OCI-M1 (cell line): ENCODE measurements at regions not wholly inside any gene's neighbourhood (a gene's known extent, or its start where the extent isn't known, plus 50 kb on each side); places are given as distances from the start of the nearest gene placed in this dataset.
"Not testable (repeated sequence)": the region's sequence is repeated elsewhere in the genome, so short reads cannot be mapped to it uniquely, and the experiment has no call there.

ENCODE experiments used
- DNase-seq: peaks from one replicate; lab custom pipeline; 2025; lab: John Stamatoyannopoulos, UW

DNA sequence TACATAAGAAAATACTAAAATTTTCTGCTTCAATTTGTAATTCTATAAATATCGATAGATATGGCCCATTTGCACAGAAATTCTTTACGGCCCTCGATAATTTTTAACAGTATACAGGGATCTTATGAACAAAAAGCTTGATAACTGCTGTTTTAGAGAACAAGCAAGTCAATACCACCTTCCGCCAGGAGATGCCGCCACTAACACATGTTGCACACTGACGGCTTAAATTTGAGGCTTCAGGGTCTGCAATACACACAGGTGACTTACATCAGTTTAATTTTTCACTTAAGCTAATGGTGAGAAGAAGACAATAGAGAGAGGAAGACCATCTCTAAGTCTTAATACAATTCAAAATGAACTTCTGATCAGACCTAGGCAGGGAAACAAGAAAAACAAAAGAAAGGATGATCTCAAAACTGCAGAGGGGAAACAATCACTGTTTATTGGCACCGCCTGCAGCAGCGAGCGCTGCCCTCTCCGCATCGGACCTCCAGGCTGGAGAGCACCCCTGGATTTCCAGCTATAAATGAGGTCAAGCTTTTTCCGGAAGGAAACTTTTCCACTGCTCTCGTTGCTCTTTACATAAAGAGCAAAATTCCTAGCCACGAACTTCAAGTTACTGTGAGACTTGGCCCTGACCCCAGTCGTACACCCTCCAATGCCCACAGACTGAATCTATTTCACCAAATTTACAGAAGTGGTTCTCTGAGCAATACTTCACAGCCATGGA is 53.9 kb downstream of the OTOR start:
- DNase-seq = peak; percentile 81

DNA sequence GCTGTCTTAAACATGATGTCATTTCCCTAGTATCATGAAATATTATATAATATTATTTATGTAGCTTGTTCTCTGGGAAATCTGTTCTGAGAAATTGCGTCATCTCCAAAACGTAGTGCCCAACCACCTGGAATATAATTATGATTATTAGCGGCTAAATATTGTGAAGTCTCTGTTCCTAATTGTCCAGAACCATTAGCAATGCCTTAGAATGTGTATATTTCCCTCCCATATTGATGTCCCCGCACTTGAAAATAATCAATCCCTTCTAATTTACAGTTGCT is 54.4 kb downstream of the OTOR start:
- DNase-seq = no peak

DNA sequence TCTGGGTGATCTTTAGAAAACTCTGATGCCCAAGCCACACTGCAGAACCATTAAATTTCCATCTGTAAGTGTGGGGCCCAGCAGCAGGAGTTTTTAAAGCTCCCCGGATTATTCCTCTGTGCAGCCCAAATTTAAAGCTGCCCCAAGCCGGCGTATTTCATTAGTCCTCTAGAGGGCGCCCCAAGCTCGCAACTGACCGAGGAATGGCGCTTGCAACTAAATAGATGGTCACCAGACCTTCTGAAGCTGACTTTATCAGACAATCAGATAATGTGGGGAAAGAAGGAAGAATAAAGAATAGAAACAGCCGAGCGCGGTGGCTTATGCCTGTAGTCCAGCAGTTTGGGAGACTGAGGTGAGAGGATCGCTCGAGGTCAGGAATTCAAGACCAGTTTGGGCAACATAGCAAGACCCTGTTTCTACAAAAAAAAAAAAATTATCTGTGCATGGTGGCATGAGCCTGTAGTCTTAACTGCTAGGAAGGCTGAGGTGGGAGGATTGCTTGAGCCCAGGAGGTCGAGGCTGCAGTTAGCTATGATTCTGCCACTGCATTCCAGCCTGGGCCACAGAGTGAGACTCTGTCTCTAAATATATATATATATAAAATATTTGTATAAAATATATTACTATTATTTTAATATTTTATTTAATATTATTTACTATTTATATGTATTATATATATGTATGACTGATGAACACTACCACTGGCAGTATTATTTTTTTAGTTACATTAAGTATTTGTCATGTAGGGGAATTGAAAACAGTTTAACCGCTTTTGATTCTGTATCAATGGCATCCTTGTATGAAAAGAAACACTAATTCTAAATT is 56.0 kb downstream of the OTOR start:
- peak; percentile 80 for DNase-seq

DNA sequence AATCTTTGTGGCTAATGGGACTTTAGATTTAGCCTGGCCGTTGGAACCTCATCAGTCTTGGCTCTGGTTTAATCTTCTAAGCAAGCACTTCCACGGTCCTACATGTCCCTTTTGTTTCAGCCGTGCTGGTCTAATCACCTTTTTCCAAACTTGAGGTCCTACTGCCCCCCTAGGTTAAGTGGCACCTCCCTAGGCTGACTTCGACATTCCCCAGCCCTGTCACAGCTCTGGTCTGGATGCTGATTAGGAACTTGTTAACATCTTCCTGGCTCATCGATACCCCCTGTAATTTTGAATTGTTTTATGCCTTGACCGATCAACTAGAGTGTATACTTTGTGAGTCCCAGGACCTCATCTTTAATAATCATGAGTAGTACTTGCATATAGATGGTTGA is 56.6 kb downstream of the OTOR start:
- no peak for DNase-seq

DNA sequence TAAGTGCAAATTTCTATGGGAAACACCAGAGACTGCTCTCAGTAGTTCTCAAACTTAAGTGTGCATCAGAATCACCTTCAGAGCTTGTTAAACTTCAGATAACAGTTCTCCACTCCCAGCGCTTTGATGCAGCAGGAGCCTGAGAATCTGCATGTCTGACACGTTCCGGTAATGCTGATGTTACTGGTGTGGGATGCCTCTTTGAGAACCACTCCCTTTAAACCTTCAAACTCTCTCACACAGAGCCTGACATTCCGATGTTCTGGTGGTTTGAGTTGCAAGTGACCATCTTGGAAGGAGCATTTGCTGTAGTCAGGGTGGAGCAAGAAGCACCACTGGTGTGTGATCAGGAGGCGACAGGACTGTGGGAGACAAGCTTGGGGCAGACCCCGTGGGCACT is 57.9 kb downstream of the OTOR start:
- no peak for DNase-seq

DNA sequence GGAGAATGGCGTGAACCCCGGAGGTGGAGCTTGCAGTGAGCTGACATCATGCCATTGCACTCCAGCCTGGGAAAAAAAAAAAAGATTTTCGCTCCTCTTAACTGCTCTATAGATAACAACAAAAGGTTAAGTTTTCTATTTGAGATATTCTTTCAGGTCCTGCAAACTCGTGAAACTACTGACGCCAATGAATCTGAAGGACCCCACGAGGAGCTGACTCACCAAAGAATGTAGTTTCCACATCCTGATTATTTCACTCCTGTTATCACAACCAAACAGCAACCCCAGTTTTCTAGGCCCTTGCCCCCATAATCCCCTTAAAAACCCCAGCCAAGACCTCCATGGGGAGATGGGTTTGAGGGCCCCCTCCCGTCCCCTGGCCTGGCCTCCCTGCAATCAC is 58.7 kb downstream of the OTOR start:
- no peak for DNase-seq

DNA sequence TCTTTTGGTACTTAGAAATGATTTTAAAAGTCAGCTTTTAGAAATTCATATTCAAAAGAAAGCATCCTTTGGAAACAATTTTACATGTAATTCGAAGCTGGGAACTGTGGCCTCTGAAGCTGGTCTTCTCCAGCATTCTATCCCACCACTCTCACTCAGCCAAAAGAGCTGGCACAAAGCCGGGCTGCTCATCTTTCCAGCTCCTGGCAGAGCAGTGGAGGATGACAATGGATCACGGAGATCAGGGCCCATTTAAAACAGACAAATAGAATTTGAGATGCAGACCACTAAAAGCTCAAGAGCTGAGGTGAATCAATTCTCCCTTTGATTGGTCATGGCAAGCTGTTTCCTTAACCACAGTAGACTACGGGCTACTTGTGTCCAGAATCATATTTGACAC is 60.6 kb downstream of the OTOR start:
- DNase-seq = no peak

DNA sequence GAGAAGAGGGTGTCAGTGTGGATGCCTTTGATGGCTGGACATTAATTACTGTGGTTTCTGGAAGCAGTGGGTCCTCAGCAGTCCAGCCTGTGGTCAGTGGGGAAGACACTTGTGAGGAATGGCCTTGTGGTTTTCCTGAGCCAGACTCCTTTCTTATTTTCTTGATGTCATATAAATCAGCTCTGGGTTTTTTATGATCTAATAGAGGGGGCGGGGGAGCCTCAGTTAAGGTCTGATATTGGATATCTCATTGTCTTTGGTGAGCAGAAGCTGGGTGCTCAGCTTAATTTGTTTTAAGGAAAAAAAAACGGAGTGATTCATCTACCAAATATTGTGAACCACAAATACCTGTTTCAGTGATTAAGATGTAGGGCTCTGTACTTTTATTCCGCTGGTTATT is 62.1 kb downstream of the OTOR start:
- DNase-seq = no peak

DNA sequence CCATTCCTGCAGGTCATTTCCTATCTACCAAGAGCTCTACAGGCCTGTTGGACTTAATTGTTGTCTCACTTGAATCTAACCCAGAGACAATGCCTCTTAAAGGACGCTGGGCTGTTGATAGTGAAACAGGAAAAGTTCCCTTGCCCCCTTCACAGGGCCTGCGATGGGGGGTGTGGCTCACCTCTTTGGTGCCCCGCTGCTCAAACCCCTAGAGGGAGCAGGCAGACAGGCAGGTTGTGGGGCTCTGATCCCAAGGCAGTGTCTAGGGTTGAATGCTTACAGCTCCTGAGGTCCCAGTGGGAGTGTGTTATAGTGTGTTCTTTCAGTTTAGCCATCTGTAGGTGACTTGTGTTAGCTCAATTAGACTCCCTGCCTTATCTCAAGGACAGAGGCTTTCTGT is 68.0 kb downstream of the OTOR start:
- DNase-seq = no peak

DNA sequence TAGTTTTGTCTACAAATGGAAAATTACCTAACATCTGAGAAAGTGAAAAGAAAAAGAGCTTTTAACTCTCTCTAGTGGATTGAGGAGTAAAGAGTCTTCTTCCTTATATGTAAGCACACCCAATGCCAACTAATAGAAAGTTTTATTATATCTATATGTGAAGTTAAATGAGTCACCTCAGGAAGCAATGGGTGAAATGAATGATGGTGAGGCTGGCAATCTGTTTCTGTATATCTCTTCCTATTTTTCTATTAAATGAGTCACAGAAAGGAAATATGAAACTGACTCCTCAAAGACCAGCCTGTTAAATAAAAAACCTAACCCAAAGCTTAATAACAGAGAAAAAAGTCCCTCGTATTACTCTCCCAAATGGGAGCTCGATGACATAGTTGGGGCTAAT is 71.3 kb downstream of the OTOR start:
- no peak for DNase-seq

DNA sequence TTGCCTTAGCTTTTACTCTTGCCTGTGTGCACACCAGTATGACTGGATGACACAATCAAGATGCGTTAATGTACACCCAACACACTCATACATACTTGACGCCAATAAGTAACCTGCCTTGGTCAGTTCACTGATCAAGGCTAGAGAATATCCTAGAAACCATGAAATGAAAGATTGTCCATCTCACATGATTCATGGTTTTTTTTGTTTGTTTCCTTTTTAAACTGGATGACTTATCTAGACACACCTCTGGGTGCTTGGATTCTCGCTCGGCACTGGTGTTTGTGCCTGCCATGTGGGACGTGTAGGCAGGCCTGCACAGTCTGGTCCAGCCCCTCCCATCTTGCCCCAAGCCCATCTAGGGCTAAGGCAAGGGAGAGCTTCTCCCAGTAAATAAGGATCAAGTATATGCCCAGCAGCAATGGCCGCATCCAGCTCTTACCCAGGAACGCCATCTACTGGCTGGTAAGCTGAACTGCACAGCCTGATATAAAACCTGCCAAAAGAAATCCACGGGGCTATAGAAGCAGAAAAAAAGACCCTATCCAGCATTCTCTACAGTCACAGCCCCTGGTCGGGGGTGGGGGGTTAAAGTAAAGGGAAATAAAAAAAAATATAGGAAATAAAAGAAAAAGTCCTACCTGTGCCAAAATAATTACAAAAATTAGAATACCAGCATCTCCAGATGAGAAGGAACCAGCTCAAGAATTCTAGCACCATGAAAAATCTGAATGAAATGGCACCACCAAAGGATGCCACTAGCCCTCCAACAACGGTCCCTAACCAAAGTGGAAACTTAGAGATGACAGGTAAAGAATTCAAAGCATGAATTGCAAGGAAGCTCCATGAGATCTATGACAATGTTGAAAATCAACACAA is 73.3 kb downstream of the OTOR start:
- peak; percentile 45 for DNase-seq

DNA sequence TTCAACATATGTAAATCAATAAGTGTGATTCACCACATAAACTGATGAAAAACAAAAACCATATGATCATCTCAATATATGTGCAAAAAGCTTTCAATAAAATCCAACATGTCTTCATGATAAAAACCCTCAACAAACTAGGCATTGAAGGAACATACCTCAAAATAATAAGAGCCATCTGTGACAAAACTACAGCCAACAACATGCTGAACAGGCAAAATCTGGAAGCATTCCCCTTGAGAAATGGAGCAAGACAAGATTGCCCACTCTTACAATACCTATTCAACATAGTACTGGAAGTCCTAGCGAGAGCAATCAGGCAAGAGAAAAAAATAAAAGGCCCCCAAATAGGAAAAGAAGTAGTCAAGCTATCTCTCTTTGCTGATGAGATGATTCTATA is 76.5 kb downstream of the OTOR start:
- no peak for DNase-seq

DNA sequence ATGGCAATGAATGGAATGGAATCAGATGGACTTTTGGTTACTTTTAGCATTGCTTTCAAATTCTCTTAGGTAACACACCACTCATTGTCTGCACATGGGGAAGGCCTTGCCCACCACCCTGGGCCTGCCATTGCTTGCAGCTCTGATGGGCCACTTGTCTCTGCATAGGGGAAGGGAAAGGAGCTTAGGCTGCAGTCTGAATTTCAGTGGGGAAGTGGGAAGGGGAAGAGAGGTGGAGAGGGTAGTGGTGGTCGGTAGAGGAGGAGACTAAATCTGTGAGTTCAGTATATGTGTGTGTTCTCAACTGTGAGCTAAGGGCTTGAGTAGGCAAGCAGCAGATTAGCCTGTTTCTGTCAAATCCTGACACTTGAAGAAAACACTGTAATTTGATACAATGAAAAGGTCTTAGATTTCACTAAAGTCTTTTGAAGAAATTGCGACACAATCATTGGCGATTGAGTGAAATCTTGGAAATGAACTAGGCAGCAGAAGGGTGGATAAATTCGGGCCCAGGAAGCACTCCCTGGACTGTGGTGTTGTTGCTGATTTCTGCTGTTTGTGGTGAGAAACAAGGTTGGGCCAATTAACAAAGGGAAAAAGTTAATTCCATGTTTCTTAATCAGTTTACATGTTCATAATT is 80.6 kb downstream of the OTOR start:
- DNase-seq = no peak

DNA sequence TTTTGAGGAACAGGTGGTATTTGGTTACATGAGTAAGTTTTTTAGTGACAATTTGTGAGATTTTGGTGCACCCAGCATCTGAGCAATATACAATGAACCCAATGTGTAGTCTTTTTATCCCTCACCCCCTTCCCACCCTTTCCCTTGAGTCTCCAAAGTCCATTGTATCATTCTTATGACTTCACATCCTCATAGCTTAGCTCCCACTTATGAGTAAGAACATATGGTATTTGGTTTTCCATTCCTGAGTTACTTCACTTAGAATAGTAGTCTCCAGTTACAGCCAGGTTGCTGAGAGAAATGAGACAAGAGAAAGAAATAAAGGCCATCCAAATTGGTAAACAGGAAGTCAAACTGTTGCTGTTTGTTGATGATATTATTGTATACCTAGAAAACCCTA is 87.5 kb downstream of the OTOR start:
- not testable (repeated sequence) for DNase-seq

DNA sequence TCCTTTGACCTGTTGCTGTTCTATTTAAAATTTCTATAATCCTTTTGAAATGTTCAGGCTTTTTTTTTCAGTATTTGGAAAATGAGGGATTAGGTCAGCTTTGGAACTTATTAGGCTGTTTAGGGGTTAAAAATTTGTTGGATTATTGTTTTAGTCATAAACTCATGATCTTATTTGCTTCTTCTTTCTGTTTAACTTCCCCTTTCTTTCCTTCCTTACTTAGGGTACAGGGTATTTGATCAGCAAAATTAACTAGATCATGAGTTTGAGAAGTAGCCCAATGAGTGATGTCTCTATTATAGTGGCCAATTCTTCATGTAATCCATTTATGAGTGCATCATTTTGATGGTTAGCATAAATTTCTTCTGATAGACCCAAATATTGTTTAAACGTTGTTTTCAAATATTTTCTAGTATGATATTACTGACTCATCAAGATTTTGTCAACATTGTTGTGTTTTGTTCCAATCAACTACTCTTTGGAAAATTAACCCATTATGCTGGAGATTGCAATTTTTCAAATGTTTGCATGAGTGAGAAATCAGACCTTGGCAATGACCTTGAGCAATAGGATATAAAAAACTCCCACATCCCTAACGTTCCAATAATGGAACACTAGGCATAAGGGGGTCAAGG is 94.4 kb downstream of the OTOR start:
- no peak for DNase-seq

DNA sequence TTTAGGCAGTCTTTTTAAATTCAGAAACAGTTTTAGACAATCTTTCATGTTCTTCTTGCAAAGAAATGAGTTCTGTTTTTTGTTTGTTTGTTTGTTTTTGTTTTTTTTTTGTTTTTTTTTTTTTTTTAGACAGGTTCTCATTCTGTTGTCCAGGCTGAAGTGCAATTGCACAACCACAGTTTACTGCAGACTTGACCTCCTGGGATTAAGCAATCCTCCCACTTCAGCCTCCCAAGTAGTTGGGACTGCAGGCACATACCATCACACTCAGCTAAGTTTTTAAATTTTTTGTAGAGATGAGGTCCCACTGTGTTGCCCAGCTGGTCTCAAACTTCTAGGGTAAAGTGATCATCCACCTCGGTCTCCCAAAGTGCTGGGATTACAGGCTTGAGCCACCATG is 96.2 kb downstream of the OTOR start:
- no peak for DNase-seq

DNA sequence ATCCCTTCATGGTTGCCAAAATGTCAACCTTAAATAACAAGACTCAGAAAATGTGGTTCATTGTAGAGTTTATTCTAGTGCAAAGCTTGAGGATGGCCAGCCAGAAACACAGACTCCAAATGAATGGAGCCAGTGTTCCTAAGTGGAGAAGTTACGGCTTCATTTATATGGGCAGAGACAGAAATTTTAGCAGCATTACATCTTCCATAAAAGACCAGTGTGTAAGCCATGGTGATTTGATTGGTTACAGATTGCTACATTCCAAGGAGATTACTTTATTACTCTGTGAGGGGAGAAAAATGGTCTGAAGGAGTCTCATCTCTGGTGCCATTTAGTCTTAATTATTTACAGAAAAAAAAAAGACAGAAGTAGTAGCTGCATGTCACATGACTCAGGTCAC is 97.8 kb downstream of the OTOR start:
- DNase-seq = no peak

DNA sequence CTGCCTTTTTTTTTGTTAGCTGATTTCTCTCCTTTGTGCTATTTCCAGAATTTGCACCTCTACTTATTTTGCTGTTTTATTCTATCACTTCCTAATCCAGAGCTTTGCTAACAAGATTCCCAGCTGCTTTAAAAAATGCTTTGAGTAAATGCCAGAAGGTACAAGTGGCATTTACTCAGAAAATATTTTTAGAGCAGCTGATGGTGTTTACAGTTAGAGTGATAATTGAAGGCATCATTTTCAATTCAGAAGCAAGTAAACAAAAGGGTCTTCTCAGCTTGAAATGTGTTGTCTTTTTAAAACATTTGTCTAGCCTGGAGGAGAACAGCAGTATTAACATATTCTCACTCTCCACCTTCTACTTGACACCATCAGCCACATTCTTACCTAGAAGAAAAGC is 99.9 kb downstream of the OTOR start:
- no peak for DNase-seq

DNA sequence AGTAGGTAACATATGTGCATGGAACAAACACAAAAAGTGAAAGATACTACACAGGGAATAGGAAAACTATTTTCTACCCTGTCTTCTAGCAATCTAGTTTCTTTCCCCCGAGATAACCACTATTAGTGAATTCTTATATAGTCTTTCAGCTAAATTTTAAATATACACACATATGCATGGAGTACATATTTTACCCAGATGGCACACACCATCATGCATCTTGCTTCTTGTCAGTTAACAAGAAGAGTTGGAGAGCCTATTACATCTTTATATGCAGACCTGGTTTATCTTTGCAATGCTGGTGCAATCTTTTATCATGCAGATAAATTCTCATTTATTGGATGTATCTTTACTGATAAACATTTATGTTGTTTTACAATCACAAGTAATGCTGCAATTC is 100.4 kb downstream of the OTOR start:
- no peak for DNase-seq

DNA sequence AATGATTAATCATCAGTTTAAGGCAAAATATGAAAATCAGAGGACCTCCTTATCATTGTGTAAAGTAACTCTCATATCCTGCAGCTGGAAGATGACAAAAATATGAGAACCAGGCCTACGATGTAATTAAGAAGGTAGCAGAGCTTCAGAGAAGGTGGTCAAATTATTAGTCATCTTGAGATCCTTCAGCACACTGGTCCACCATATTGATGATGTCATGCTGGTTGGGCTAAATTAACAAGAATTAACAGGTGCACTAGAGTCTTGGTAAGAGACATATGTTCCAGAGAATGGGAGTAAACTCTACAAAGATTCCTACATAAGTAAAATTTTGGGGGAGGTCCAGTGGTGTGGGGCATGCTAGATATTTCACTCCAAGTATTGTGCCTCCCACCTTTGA is 112.8 kb downstream of the OTOR start:
- DNase-seq = no peak

DNA sequence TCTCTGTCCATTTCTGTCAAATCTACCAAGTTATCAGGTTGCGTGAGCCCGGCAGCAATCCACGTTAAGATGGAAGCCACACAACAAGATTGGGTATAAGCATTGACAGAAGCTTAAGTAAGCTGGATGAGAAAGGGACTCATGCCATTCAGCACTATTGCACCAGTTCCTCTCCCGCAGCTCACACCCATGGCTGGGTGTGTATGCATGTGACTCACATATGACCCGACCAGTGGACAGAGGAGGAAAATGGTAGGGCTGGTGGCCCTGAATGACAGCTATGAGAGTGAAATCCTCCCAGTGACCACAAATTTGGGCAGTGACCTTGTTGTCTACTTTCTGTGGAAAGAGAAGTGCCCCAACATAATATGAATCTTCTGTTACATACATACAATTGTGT is 113.5 kb downstream of the OTOR start:
- DNase-seq = peak; percentile 3

DNA sequence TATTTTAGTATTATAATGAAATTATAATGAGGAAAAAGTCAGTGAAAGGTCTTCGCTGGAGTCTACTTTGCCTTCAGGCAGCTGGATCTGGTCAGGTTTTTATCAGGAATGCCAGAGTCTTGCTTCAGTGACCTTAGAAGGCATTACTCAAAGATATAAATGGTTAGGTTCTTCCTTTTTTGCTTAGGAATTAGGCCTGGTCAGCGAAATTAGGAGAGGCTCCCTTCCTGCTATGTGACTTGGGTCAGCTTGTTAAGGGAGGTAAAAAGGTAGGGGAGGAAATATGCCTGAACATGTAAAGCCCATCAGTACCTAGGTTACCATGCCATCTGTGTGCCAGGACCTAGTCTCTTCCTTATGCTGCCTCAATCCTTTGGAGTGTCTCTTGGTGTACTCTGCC is 115.1 kb downstream of the OTOR start:
- no peak for DNase-seq
